B cell (primary cell): ENCODE measurements at regions not wholly inside any gene's neighbourhood (a gene's known extent, or its start where the extent isn't known, plus 50 kb on each side); places are given as distances from the start of the nearest gene placed in this dataset.

ENCODE experiments used
- ATAC-seq: fragments of 200-7000 bp; cut with Tn5 transposase; one replicate; pipeline ENCODE4 v1.10.0; 2021; ENCODE audit warnings: low read depth, mild to moderate bottlenecking, moderate number of reproducible peaks, moderate library complexity
- CTCF ChIA-PET: fragments of 350-600 bp; sonication (Branson Sonifier 250); formaldehyde crosslinking; loops from one replicate; lab custom pipeline; 2021; ENCODE audit warnings: antibody characterized with exemption, inconsistent platforms; lab: Charles Lee
- POLR2A ChIA-PET: fragments of 350-600 bp; sonication (Branson Sonifier 250); formaldehyde crosslinking; loops from one replicate; lab custom pipeline; 2021; ENCODE audit warnings: antibody characterized with exemption; lab: Charles Lee
- DNase-seq: peaks from one replicate; pipeline ENCODE4 v3.0.0; 2013
- H2AFZ ChIP-seq: 2 replicates; pipeline ENCODE4 v1.6.1; 2012; ENCODE audit warnings: mild to moderate bottlenecking, low read depth, low read length; ENCODE audit not compliant: insufficient read depth, poor library complexity, severe bottlenecking
- H3K27ac ChIP-seq, 2 donors: 1 replicate in 1 of 2; 2 replicates in 1 of 2; pipeline ENCODE4 v1.5.1; 2012 to 2013; ENCODE audit warnings: low read length in 2 of 2, mild to moderate bottlenecking in 2 of 2, moderate library complexity in 1 of 2
- H3K27me3 ChIP-seq, 4 experiments: fragments of 200-600 bp in 1 of 4; sonication (generic) in 1 of 4; replicated peaks in 1 of 4; 1 replicate in 2 of 4; 2 replicates in 2 of 4; pipeline versions ENCODE4 v1.6.1 to v1.7.0; 2013 to 2016; ENCODE audit warnings: low read length in 3 of 4, mild to moderate bottlenecking in 2 of 4, mixed read lengths in 1 of 4, moderate library complexity in 1 of 4; ENCODE audit not compliant: insufficient read depth in 4 of 4, control insufficient read depth in 3 of 4; ENCODE audit errors: control extremely low read depth in 1 of 4
- H3K36me3 ChIP-seq, 2 experiments: replicated peaks in 1 of 2; 1 replicate in 1 of 2; 2 replicates in 1 of 2; pipeline versions ENCODE4 v1.6.1 to v1.7.1; 2013; ENCODE audit warnings: low read length in 1 of 2; ENCODE audit not compliant: insufficient read depth in 2 of 2, control insufficient read depth in 1 of 2; ENCODE audit errors: control extremely low read depth in 1 of 2, extremely low read depth in 1 of 2
- H3K4me1 ChIP-seq, 2 donors: fragments of 200-600 bp in 1 of 2; sonication (generic) in 1 of 2; 1 replicate in 1 of 2; 2 replicates in 1 of 2; pipeline versions ENCODE4 v1.5.1 to v1.6.1; 2013 to 2017; ENCODE audit warnings: low read length in 2 of 2; ENCODE audit not compliant: control insufficient read depth in 2 of 2, insufficient read depth in 2 of 2
- H3K4me2 ChIP-seq: replicated peaks from 2 replicates; pipeline ENCODE3; 2012; ENCODE audit warnings: mild to moderate bottlenecking, low read depth, low read length; ENCODE audit not compliant: poor library complexity, severe bottlenecking
- H3K4me3 ChIP-seq, 5 experiments: fragments of 200-600 bp in 1 of 5; sonication (generic) in 1 of 5; 1 replicate in 3 of 5; 2 replicates in 2 of 5; pipeline versions ENCODE4 v1.5.1 to v1.7.0; 2011 to 2016; ENCODE audit warnings: low read length in 4 of 5, mild to moderate bottlenecking in 4 of 5, low read depth in 2 of 5, control low read depth in 1 of 5, moderate library complexity in 1 of 5; ENCODE audit not compliant: insufficient read depth in 1 of 5; ENCODE audit errors: control extremely low read depth in 1 of 5, extremely low read depth in 1 of 5
- H3K79me2 ChIP-seq: fragments of 200-600 bp; sonication (generic); one replicate; pipeline ENCODE4 v1.6.0; 2016; ENCODE audit warnings: low read length; ENCODE audit not compliant: control insufficient read depth, insufficient read depth
- H3K9ac ChIP-seq: fragments of 200-600 bp; sonication (generic); 2 replicates; pipeline ENCODE4 v1.6.1; 2017; ENCODE audit warnings: mild to moderate bottlenecking, low read length, moderate library complexity
- H3K9me3 ChIP-seq, 3 donors: one replicate each; pipeline versions ENCODE4 v1.6.1 to v1.7.1; 2013; ENCODE audit warnings: low read length in 2 of 3; ENCODE audit not compliant: control insufficient read depth in 2 of 3, insufficient read depth in 1 of 3; ENCODE audit errors: control extremely low read depth in 1 of 3
- H4K20me1 ChIP-seq: 2 replicates; pipeline ENCODE4 v1.6.0; 2012; ENCODE audit warnings: mild to moderate bottlenecking, low read length; ENCODE audit not compliant: insufficient read depth, control insufficient read depth, poor library complexity, severe bottlenecking
- H3K27ac Mint-ChIP-seq: one replicate; pipeline ENCODE4 v1.8.0; 2021; ENCODE audit warnings: mixed read lengths
- H3K27me3 Mint-ChIP-seq: one replicate; pipeline ENCODE4 v1.8.0; 2021; ENCODE audit warnings: mixed read lengths
- H3K4me1 Mint-ChIP-seq: one replicate; pipeline ENCODE4 v1.8.0; 2021; ENCODE audit warnings: mixed read lengths
- H3K4me3 Mint-ChIP-seq: one replicate; pipeline ENCODE4 v1.8.0; 2021; ENCODE audit warnings: mixed read lengths
- H3K9me3 Mint-ChIP-seq: one replicate; pipeline ENCODE4 v1.8.0; 2022; ENCODE audit warnings: mixed read lengths; ENCODE audit not compliant: insufficient read depth
- EZH2 ChIP-seq: IDR thresholded peaks from 2 replicates; pipeline ENCODE4 v1.6.1; 2012; ENCODE audit warnings: borderline replicate concordance, low read depth, mild to moderate bottlenecking, moderate library complexity, low read length; ENCODE audit not compliant: insufficient read depth, poor library complexity, severe bottlenecking
- WGBS: methylation state at CpG from one replicate; pipeline ENCODE4 v1.1.5; 2013; ENCODE audit warnings: missing lambda C conversion rate; ENCODE audit not compliant: insufficient coverage; 5-methylcytosine and 5-hydroxymethylcytosine counted together
- intact Hi-C: fragments of 100-400 bp; cut with micrococcal nuclease; formaldehyde crosslinking; loops from one replicate; pipeline ENCODE4 v1.10.0; 2022
- TF ChIP-seq, protein P1 (sequence below): fragments of 200-600 bp; IDR thresholded peaks from one replicate; pipeline ENCODE4 v1.8.0; 2022; ENCODE audit warnings: antibody characterized with exemption, mild to moderate bottlenecking

DNA sequence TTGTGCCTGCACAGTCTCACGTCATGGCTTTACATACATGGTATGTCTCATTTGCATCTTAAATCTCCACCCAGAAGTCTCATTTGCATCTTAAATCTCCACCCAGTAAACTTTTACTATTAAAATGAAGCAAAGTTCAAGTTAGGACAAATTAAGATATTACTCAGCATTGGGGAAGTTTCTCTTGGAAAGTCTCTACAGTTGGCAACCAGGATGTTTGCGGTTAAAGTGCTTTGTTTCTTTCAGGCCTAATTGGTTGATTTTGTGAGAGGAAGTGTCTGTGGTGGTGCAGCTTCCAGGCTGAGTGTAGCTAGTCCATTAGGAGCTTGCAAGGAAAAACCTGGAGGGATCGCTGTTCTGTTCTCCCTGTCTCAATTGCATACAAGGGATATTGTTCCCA lies 1373.3 kb upstream of the GOT2 start:
- DNase-seq (no peak), ATAC-seq (no peak)
- Mint-ChIP-seq H3K9me3 (peaks cover 4% of the 10 kb centered on the region), H3K4me1 (no peaks in the 10 kb centered on the region), H3K27me3 (no peaks in the 10 kb centered on the region), H3K27ac (no peak overlapping the region), H3K4me3 (no peak overlapping the region)
- Histone ChIP-seq H3K9ac (no peak overlapping the region), H3K27ac (no peak overlapping the region), H3K4me1 (no peaks in the 10 kb centered on the region), H3K36me3 (no peaks in the 10 kb centered on the region), H2AFZ (no peak overlapping the region), H4K20me1 (no peaks in the 10 kb centered on the region), H3K4me3 (no peak overlapping the region), H3K79me2 (no peaks in the 10 kb centered on the region), H3K9me3 (peaks cover 0 to 6% (median 0%) of the 10 kb centered on the region in 3 donors), H3K4me2 (no peak overlapping the region), H3K27me3 (no peaks in the 10 kb centered on the region)
- ChIA-PET POLR2A (no interaction called here), CTCF (no interaction called here)
- intact Hi-C loops = no loop called here
- 66% methylated on average over 2 of the region's 3 CpGs for WGBS
- TF ChIP-seq EZH2 = no peak
- TF ChIP-seq, protein P1, sequence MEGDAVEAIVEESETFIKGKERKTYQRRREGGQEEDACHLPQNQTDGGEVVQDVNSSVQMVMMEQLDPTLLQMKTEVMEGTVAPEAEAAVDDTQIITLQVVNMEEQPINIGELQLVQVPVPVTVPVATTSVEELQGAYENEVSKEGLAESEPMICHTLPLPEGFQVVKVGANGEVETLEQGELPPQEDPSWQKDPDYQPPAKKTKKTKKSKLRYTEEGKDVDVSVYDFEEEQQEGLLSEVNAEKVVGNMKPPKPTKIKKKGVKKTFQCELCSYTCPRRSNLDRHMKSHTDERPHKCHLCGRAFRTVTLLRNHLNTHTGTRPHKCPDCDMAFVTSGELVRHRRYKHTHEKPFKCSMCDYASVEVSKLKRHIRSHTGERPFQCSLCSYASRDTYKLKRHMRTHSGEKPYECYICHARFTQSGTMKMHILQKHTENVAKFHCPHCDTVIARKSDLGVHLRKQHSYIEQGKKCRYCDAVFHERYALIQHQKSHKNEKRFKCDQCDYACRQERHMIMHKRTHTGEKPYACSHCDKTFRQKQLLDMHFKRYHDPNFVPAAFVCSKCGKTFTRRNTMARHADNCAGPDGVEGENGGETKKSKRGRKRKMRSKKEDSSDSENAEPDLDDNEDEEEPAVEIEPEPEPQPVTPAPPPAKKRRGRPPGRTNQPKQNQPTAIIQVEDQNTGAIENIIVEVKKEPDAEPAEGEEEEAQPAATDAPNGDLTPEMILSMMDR = no peak

DNA sequence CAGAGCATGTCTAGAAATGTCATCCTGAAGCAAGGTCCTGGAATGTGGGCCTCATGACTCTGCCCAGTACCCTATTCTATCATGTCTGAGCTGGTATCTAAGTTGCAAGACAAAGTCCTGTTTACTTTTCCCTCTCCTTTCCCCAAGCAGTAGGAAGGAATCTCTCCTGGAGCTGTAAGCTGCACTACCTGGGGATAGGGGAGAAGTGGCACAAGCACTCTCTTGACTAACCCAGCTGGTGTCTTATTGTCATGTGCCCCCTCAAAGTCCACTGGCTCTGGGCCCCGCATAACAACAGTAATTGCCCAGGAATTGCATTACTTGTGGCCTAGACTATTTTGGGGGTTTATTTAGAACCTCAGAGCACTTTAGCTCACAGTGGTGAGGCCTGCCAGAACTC lies 1366.3 kb upstream of the GOT2 start:
- Mint-ChIP-seq H3K9me3 (peaks cover 6% of the 10 kb centered on the region), H3K4me3 (no peak overlapping the region), H3K4me1 (no peaks in the 10 kb centered on the region), H3K27me3 (no peaks in the 10 kb centered on the region), H3K27ac (no peak overlapping the region)
- intact Hi-C loops = no loop called here
- Histone ChIP-seq H3K27ac (no peak overlapping the region), H3K4me3 (no peak overlapping the region), H3K9ac (no peak overlapping the region), H4K20me1 (no peaks in the 10 kb centered on the region), H2AFZ (no peak overlapping the region), H3K9me3 (peaks cover 0 to 3% (median 0%) of the 10 kb centered on the region in 3 donors), H3K36me3 (no peaks in the 10 kb centered on the region), H3K79me2 (no peaks in the 10 kb centered on the region), H3K4me2 (no peak overlapping the region), H3K4me1 (no peaks in the 10 kb centered on the region), H3K27me3 (no peaks in the 10 kb centered on the region)
- TF ChIP-seq, protein P1 = no peak
- TF ChIP-seq EZH2 = no peak
- CTCF ChIA-PET = interaction anchor here (0.6 kb wide), 1 partner anchor 106 kb away, joined by 3 read pairs; no protein-coding TSS in a partner anchor
- DNase-seq = no peak
- no peak for ATAC-seq
- WGBS = 86% methylated on average over 1 of the region's 1 CpG
- POLR2A ChIA-PET = no interaction called here
